Common myeloid progenitor, CD34-positive (primary cell): ENCODE measurements at regions not wholly inside any gene's neighbourhood (a gene's known extent, or its start where the extent isn't known, plus 50 kb on each side); places are given as distances from the start of the nearest gene placed in this dataset.

ENCODE experiments used
- CTCF ChIA-PET: fragments of 350-600 bp; sonication (Branson Sonifier 250); formaldehyde crosslinking; loops from one replicate; lab custom pipeline; 2021; ENCODE audit warnings: antibody characterized with exemption; lab: Charles Lee
- POLR2A ChIA-PET: fragments of 350-600 bp; sonication (Branson Sonifier 250); formaldehyde crosslinking; loops from one replicate; lab custom pipeline; 2021; ENCODE audit warnings: antibody characterized with exemption; lab: Charles Lee
- DNase-seq, 3 donors: peaks; one replicate each; pipeline versions ENCODE4 v3.0.0 to v3.0.0-alpha.2; 2013
- H3K27ac ChIP-seq, 2 experiments: 1 replicate in 1 of 2; 2 replicates in 1 of 2; pipeline ENCODE4 v1.7.0; 2013; ENCODE audit warnings: inconsistent platforms in 2 of 2, low read length in 2 of 2, mild to moderate bottlenecking in 2 of 2, low read depth in 1 of 2, moderate library complexity in 1 of 2; ENCODE audit not compliant: severe bottlenecking in 2 of 2, insufficient read depth in 1 of 2, poor library complexity in 1 of 2
- H3K27me3 ChIP-seq, 5 experiments: replicated peaks in 2 of 5; 1 replicate in 3 of 5; 2 replicates in 2 of 5; pipeline versions ENCODE4 v1.6.1 to v1.7.0; 2013; ENCODE audit warnings: low read length in 4 of 5, mild to moderate bottlenecking in 2 of 5, moderate library complexity in 2 of 5, inconsistent platforms in 1 of 5; ENCODE audit not compliant: insufficient read depth in 5 of 5, control insufficient read depth in 4 of 5
- H3K36me3 ChIP-seq, 4 experiments: 1 replicate in 2 of 4; 2 replicates in 2 of 4; pipeline versions ENCODE4 v1.6.1 to v1.7.0; 2013; ENCODE audit warnings: low read length in 3 of 4, control low read depth in 1 of 4, mild to moderate bottlenecking in 1 of 4; ENCODE audit not compliant: control insufficient read depth in 4 of 4, insufficient read depth in 4 of 4
- H3K4me1 ChIP-seq, 4 experiments: 1 replicate in 3 of 4; 2 replicates in 1 of 4; pipeline versions ENCODE4 v1.6.1 to v1.7.1; 2013; ENCODE audit warnings: low read length in 3 of 4, mild to moderate bottlenecking in 3 of 4, control low read depth in 1 of 4, inconsistent platforms in 1 of 4, moderate library complexity in 1 of 4; ENCODE audit not compliant: control insufficient read depth in 4 of 4, insufficient read depth in 4 of 4; ENCODE audit errors: control extremely low read depth in 1 of 4
- H3K4me3 ChIP-seq, 7 experiments: 1 replicate in 4 of 7; 2 replicates in 3 of 7; pipeline versions ENCODE4 v1.5.1 to v1.7.0; 2013; ENCODE audit warnings: mild to moderate bottlenecking in 7 of 7, low read length in 6 of 7, moderate library complexity in 6 of 7, inconsistent platforms in 2 of 7, low read depth in 2 of 7, control low read depth in 1 of 7; ENCODE audit not compliant: insufficient read depth in 4 of 7, control insufficient read depth in 1 of 7; ENCODE audit errors: extremely low read depth in 1 of 7
- H3K9me3 ChIP-seq, 5 experiments: 1 replicate in 4 of 5; 2 replicates in 1 of 5; pipeline versions ENCODE4 v1.6.1 to v1.7.1; 2013; ENCODE audit warnings: low read length in 4 of 5, mild to moderate bottlenecking in 2 of 5, inconsistent platforms in 1 of 5, low read depth in 1 of 5, moderate library complexity in 1 of 5; ENCODE audit not compliant: control insufficient read depth in 4 of 5, insufficient read depth in 2 of 5; ENCODE audit errors: control extremely low read depth in 1 of 5
- WGBS: methylation state at CpG from one replicate; pipeline ENCODE4 v1.1.5; 2013; ENCODE audit not compliant: insufficient coverage; 5-methylcytosine and 5-hydroxymethylcytosine counted together

- Histone ChIP-seq H3K4me3 (no peak overlapping the region), H3K4me1 (no peaks in the 10 kb centered on the region), H3K27ac (no peak overlapping the region), H3K27me3 (no peaks in the 10 kb centered on the region), H3K36me3 (no peaks in the 10 kb centered on the region), H3K9me3 (peaks cover 0 to 3% (median 0%) of the 10 kb centered on the region in 5 experiments)
- ChIA-PET POLR2A (no interaction called here), CTCF (no interaction called here)
- WGBS = 94% methylated on average over 3 of the region's 7 CpGs
- DNase-seq = no peak
Measured at GRCh38 chr10:129163531-129163930, 303.5 kb upstream of the MGMT start.

DNA sequence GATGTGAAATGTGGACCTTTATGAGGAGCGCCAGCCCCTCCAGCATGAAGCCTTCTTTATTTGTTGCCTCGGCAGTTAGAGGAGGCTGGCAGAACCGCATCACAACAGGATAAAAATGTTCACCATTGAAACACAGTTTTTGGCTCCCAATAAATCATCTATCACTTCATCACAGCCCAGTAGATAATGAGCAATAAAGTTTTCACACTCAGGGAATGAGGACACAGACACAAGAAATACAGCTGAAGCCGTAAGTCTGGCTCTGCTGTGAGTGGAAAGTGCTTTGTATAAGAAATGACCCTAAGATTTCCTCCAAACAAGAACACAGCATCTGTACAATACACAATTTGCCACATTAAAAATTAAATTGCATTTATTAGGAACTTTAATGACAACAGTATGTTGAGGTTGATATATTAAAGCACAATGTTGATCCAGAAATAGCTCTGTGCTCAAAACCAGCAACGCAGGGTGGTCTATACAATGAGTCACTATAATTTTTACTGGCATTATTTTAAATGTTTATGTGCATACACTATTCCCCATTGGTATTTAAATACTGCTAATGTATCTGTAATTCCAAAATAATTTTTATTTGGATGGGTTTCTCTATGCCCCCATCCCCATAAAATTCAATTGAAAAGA is 301.8 kb upstream of the MGMT start:
- Histone ChIP-seq H3K4me1 (no peaks in the 10 kb centered on the region), H3K36me3 (no peaks in the 10 kb centered on the region), H3K27me3 (no peaks in the 10 kb centered on the region), H3K9me3 (no peaks in the 10 kb centered on the region), H3K27ac (no peak overlapping the region), H3K4me3 (no peak overlapping the region)
- WGBS = 100% methylated on average over 3 of the region's 5 CpGs
- ChIA-PET CTCF (interaction anchor here (0.7 to 0.8 kb wide), 2 partner anchors 43 to 131 kb away, joined by 3 read pairs; no protein-coding TSS in a partner anchor), POLR2A (no interaction called here)
- no peak for DNase-seq

GRCh38 chr10:129165770-129166169 is 301.3 kb upstream of the MGMT start:
- CTCF ChIA-PET = no interaction called here
- 20% methylated on average over 1 of the region's 1 CpG for WGBS

DNA sequence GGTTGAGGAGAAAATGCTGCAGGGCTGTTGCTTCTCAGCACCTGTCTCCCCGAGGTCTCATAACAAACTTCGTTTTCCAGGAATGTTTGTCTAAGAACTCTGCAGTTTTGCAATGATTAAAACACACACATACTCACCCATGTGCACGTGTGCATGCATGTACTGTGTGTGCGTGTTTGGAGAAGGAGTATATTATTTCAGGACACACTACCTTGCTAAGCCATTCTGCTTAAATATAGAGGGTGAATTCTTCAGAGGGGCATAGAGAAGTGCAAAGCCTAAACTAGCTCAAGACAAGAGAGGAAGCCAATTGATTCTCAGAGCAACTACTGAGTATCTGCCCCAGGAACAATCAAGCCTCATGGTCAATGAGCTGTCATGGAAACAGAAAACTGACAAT is 298.4 kb upstream of the MGMT start:
- ChIA-PET CTCF (interaction anchor here (0.5 kb wide), 1 partner anchor 125 kb away, joined by 3 read pairs; no protein-coding TSS in a partner anchor), POLR2A (no interaction called here)
- no CpG with 5 or more reads among the region's 4 CpGs for WGBS

More at GRCh38 chr10:129165770-129166169, 301.3 kb upstream of the MGMT start:
- Histone ChIP-seq H3K27me3 (no peaks in the 10 kb centered on the region), H3K4me1 (peaks cover 0 to 1% (median 0%) of the 10 kb centered on the region in 4 experiments), H3K27ac (no peak overlapping the region), H3K36me3 (no peaks in the 10 kb centered on the region), H3K9me3 (no peaks in the 10 kb centered on the region), H3K4me3 (no peak overlapping the region)
- POLR2A ChIA-PET = no interaction called here
- DNase-seq = no peak

GRCh38 chr10:129169115-129169514 is 297.9 kb upstream of the MGMT start:
- H3K27ac ChIP-seq = no peak overlapping the region
- H3K4me1 ChIP-seq = peaks cover 0 to 7% (median 1%) of the 10 kb centered on the region in 4 experiments
- no peaks in the 10 kb centered on the region for H3K36me3 ChIP-seq
- H3K27me3 ChIP-seq = no peaks in the 10 kb centered on the region
- no peaks in the 10 kb centered on the region for H3K9me3 ChIP-seq
- 97% methylated on average over 5 of the region's 6 CpGs for WGBS
- CTCF ChIA-PET = interaction anchor here (0.5 kb wide), 1 partner anchor 125 kb away, joined by 3 read pairs; no protein-coding TSS in a partner anchor
- POLR2A ChIA-PET = no interaction called here
- H3K4me3 ChIP-seq = no peak overlapping the region
- DNase-seq = no peak

More for the DNA sequence above, 298.4 kb upstream of the MGMT start:
- Histone ChIP-seq H3K9me3 (no peaks in the 10 kb centered on the region), H3K4me3 (no peak overlapping the region), H3K27ac (no peak overlapping the region), H3K4me1 (peaks cover 0 to 7% (median 1%) of the 10 kb centered on the region in 4 experiments), H3K36me3 (no peaks in the 10 kb centered on the region), H3K27me3 (no peaks in the 10 kb centered on the region)
- DNase-seq = no peak

GRCh38 chr10:129170812-129171211 is 296.2 kb upstream of the MGMT start:
- POLR2A ChIA-PET = no interaction called here

DNA sequence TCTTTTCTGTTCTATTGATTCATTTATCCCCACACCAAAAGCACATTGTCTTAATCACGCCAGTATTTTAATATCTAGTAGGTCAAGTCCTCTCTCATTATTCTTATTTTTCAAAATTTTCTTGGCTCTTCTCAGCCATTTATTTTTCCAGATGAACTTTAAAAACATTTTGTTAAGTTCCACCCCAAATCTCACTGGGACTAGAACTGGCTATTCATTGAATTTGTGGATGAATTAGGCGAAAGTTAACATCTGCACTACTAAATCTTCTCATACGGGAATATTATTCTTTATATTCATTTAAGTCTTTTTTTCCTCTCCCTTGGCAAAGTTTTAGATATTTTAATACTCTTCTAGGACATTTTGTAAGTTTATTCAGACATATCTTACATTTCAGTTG is 295.2 kb upstream of the MGMT start:
- ChIA-PET CTCF (no interaction called here), POLR2A (no interaction called here)
- DNase-seq = no peak
- H3K9me3 ChIP-seq = no peaks in the 10 kb centered on the region
- no peak overlapping the region for H3K27ac ChIP-seq
- H3K4me1 ChIP-seq = peaks cover 3 to 19% (median 7%) of the 10 kb centered on the region in 4 experiments
- no peaks in the 10 kb centered on the region for H3K36me3 ChIP-seq
- no peak overlapping the region for H3K4me3 ChIP-seq
- no peaks in the 10 kb centered on the region for H3K27me3 ChIP-seq
- no CpG with 5 or more reads among the region's 3 CpGs for WGBS

More at GRCh38 chr10:129170812-129171211, 296.2 kb upstream of the MGMT start:
- H3K4me1 ChIP-seq = peaks cover 3 to 19% (median 7%) of the 10 kb centered on the region in 4 experiments
- H3K27ac ChIP-seq = no peak overlapping the region
- no CpG with 5 or more reads among the region's 3 CpGs for WGBS
- CTCF ChIA-PET = interaction anchor here (0.6 to 1.4 kb wide), 2 partner anchors 9 to 10 kb away, joined by 3 read pairs; no protein-coding TSS in a partner anchor
- DNase-seq = peak; percentile 57 to 89 (median 80)
- H3K9me3 ChIP-seq = no peaks in the 10 kb centered on the region
- no peaks in the 10 kb centered on the region for H3K36me3 ChIP-seq
- H3K4me3 ChIP-seq = no peak overlapping the region
- no peaks in the 10 kb centered on the region for H3K27me3 ChIP-seq
